GM23248 (cell line): ENCODE measurements at regions not wholly inside any gene's neighbourhood (a gene's known extent, or its start where the extent isn't known, plus 50 kb on each side); places are given as distances from the start of the nearest gene placed in this dataset.

Source experiments
- DNase-seq: peaks from one replicate; pipeline ENCODE4 v3.0.0-alpha.2; 2015
- H2AFZ ChIP-seq: fragments of 200-600 bp; sonication (generic); 2 replicates; pipeline ENCODE4 v1.6.1; 2016; ENCODE audit warnings: antibody characterized with exemption
- H3F3A ChIP-seq: fragments of 200-600 bp; sonication (generic); 2 replicates; pipeline ENCODE4 v1.6.1; 2016; ENCODE audit warnings: mild to moderate bottlenecking, antibody characterized with exemption, mixed run types; ENCODE audit not compliant: insufficient read depth
- H3K27ac ChIP-seq: fragments of 200-600 bp; sonication (generic); 2 replicates; pipeline ENCODE4 v1.5.1; 2016; ENCODE audit warnings: mild to moderate bottlenecking
- H3K27me3 ChIP-seq: fragments of 200-600 bp; sonication (generic); replicated peaks from 2 replicates; pipeline ENCODE4 v1.6.1; 2016; ENCODE audit warnings: mild to moderate bottlenecking; ENCODE audit not compliant: insufficient read depth
- H3K36me3 ChIP-seq: fragments of 200-600 bp; sonication (generic); 2 replicates; pipeline ENCODE4 v1.6.1; 2016; ENCODE audit warnings: low read depth, mild to moderate bottlenecking
- H3K4me1 ChIP-seq: fragments of 200-600 bp; sonication (generic); 2 replicates; pipeline ENCODE4 v1.6.1; 2016; ENCODE audit warnings: mild to moderate bottlenecking; ENCODE audit not compliant: insufficient read depth
- H3K4me2 ChIP-seq: fragments of 200-600 bp; sonication (generic); one replicate; pipeline ENCODE4 v1.6.1; 2016; ENCODE audit warnings: mild to moderate bottlenecking; ENCODE audit not compliant: unreplicated experiment
- H3K4me3 ChIP-seq: fragments of 200-600 bp; sonication (generic); 2 replicates; pipeline ENCODE4 v1.5.1; 2016; ENCODE audit warnings: mild to moderate bottlenecking
- H3K79me2 ChIP-seq: fragments of 200-600 bp; sonication (generic); 2 replicates; pipeline ENCODE4 v1.6.1; 2016; ENCODE audit warnings: mild to moderate bottlenecking; ENCODE audit not compliant: insufficient read depth
- H3K9ac ChIP-seq: fragments of 200-600 bp; sonication (generic); 2 replicates; pipeline ENCODE4 v1.6.1; 2016; ENCODE audit warnings: mild to moderate bottlenecking
- H3K9me2 ChIP-seq: fragments of 200-600 bp; sonication (generic); 2 replicates; pipeline ENCODE4 v1.6.1; 2016; ENCODE audit warnings: mixed run types, mild to moderate bottlenecking, moderate library complexity; ENCODE audit not compliant: insufficient read depth
- H3K9me3 ChIP-seq: fragments of 200-600 bp; sonication (generic); one replicate; pipeline ENCODE4 v1.6.1; 2017; ENCODE audit warnings: low read depth
- H4K20me1 ChIP-seq: fragments of 200-600 bp; sonication (generic); 2 replicates; pipeline ENCODE4 v1.6.0; 2016; ENCODE audit not compliant: insufficient read depth
- EZH2 ChIP-seq: fragments of 200-600 bp; sonication (generic); IDR thresholded peaks from 2 replicates; pipeline ENCODE4 v1.6.1; 2018; ENCODE audit warnings: antibody characterized with exemption, mild to moderate bottlenecking; ENCODE audit not compliant: insufficient read depth, poor library complexity, severe bottlenecking
- EZH2phosphoT487 ChIP-seq: fragments of 200-600 bp; sonication (generic); IDR thresholded peaks from 2 replicates; pipeline ENCODE4 v1.6.1; 2018; ENCODE audit warnings: antibody characterized with exemption, moderate library complexity, mild to moderate bottlenecking, low read depth; ENCODE audit not compliant: insufficient read depth
- WGBS, 2 experiments: methylation state at CpG; one replicate each; pipeline ENCODE4 v1.1.6; 2015 to 2017; ENCODE audit warnings: low lambda C conversion rate in 2 of 2, low coverage in 1 of 2; ENCODE audit errors: missing lambda C conversion rate in 2 of 2; 5-methylcytosine and 5-hydroxymethylcytosine counted together
- in situ Hi-C: fragments of 300-500 bp; cut with MboI; formaldehyde crosslinking; loops from 2 replicates; pipeline ENCODE4 v1.15.0; 2020

DNA sequence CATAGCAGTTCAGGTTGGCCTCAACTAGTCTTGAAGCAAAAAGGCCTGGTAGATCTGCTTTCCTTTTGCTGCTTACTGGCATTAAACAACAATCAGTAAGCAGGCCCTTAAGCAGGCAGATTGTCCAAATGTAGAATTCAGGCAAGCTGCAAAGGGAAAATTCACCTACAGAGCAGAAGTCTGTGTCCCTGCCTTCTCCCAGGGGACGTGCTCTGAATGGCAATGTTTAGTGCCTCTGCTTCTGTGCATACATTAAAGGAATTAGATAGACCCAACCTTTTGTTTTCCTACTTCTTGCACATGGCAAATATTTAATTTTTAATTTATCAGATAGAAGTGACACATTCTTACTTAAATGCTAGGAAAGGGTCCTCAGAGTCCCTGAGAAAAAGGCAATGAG lies 328.8 kb upstream of the PIK3R1 start:
- Histone ChIP-seq H3K9me2 (no peaks in the 10 kb centered on the region), H3K79me2 (no peaks in the 10 kb centered on the region), H4K20me1 (no peaks in the 10 kb centered on the region), H3K9ac (no peak overlapping the region), H3K4me2 (no peak overlapping the region), H3K9me3 (no peaks in the 10 kb centered on the region), H3K27me3 (no peaks in the 10 kb centered on the region), H3K36me3 (no peaks in the 10 kb centered on the region), H3K4me3 (no peak overlapping the region), H3K27ac (no peak overlapping the region), H3K4me1 (no peaks in the 10 kb centered on the region), H3F3A (no peaks in the 10 kb centered on the region), H2AFZ (no peak overlapping the region)
- TF ChIP-seq EZH2phosphoT487 (no peak), EZH2 (no peak)
- in situ Hi-C loops: no loop called here
- whole genome bisulfite sequencing, 2 experiments: 50 to 71% methylated on average over 1 of the region's 1 CpG
- no peak for DNase-seq

DNA sequence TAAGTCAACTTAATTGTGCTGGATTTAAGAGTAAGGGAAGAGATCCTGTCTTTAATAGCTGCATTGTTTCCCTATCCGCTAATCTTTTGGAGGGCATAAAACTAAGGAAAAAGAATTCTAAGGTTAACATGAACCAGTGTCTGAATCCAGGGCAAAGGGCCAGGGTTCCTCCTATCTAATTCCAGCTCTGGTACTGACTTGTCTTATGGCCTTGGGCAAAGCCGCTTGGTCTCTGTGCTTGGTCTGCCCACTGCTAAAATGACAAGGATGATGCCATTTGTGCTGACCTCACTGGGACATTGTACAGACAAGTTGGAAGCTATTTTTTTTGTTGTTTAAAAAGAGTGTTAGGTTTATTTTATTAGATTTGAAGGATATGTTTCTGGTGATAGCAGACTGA lies 334.7 kb upstream of the PIK3R1 start:
- Histone ChIP-seq H3K4me1 (no peaks in the 10 kb centered on the region), H2AFZ (no peak overlapping the region), H3K79me2 (no peaks in the 10 kb centered on the region), H4K20me1 (no peaks in the 10 kb centered on the region), H3K27me3 (no peaks in the 10 kb centered on the region), H3K9me2 (no peaks in the 10 kb centered on the region), H3K36me3 (no peaks in the 10 kb centered on the region), H3K27ac (no peak overlapping the region), H3F3A (no peaks in the 10 kb centered on the region), H3K4me2 (no peak overlapping the region), H3K4me3 (no peak overlapping the region), H3K9me3 (no peaks in the 10 kb centered on the region), H3K9ac (no peak overlapping the region)
- 62 to 68% methylated on average over 2 of the region's 2 CpGs for WGBS, 2 experiments
- in situ Hi-C loops: no loop called here
- DNase-seq: no peak
- TF ChIP-seq EZH2phosphoT487: no peak

DNA sequence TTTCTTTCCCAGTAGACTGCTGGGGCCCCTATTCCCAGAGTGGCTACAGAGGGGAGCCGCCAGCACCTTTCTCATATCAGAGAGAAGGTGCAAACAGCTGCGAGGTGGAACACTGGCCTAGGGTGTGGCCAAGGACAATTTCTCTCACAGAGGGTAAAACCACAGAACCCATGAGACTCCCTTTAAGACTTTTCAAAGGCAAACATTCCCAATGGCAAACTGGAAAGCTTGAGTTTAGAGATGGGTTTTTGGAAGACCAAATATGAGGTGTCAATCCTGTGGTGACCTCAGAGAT lies 335.1 kb upstream of the PIK3R1 start:
- no peak overlapping the region for H3K9ac ChIP-seq
- no peaks in the 10 kb centered on the region for H3K79me2 ChIP-seq
- no peaks in the 10 kb centered on the region for H3K9me3 ChIP-seq
- H3K9me2 ChIP-seq: no peaks in the 10 kb centered on the region
- 87 to 91% methylated on average over 2 of the region's 2 CpGs for WGBS, 2 experiments
- no peaks in the 10 kb centered on the region for H3K36me3 ChIP-seq
- no peak overlapping the region for H3K27ac ChIP-seq
- H4K20me1 ChIP-seq: no peaks in the 10 kb centered on the region
- H3K4me2 ChIP-seq: no peak overlapping the region
- no peak overlapping the region for H2AFZ ChIP-seq
- H3K4me3 ChIP-seq: no peak overlapping the region
- no peaks in the 10 kb centered on the region for H3F3A ChIP-seq
- DNase-seq: no peak
- H3K4me1 ChIP-seq: no peaks in the 10 kb centered on the region
- in situ Hi-C loops: no loop called here
- TF ChIP-seq EZH2 (no peak), EZH2phosphoT487 (no peak)
- no peaks in the 10 kb centered on the region for H3K27me3 ChIP-seq

DNA sequence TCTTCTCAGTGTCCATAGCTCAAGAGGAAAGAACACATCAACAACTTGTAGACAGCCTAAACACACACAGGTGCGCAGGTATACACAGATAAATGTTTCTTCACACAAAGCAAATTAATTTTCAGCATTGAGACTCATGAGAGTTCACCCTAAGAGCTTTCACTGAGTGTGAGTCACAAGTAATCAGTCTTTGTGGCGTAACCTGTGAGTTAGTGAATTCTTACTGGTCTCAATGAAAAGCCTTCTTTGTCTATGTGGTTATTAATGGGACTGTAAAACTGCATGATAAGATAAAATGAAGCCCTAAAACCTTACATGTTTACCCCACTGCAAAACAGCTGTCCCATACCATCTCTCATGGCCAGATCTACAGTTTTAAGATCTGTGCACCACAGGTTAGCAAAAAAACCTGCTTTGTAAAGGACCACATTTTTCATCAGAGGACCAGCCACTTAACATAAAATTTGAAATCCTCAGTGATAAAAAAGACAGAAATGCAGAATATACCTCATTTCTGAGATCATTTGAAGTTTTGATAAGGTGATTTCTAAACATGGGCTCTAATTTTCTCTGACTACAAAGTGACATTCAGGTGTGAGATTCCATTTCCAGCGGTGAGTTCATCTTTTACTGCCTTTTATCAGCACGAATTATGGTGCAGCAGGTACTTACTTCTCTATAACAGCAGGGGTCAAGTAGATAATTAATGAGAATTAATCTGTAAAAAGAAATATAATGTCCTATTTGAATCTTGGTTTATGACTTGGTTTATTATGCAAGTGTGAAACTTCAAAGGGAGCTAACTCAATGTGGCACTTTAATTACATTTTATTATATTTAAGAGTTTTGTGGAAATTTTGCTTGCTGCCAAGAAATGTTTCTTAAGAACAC lies 335.7 kb upstream of the PIK3R1 start:
- Histone ChIP-seq H3K4me2 (no peak overlapping the region), H3K79me2 (no peaks in the 10 kb centered on the region), H3K27ac (no peak overlapping the region), H3F3A (no peaks in the 10 kb centered on the region), H2AFZ (no peak overlapping the region), H3K27me3 (no peaks in the 10 kb centered on the region), H3K4me1 (no peaks in the 10 kb centered on the region), H3K9ac (no peak overlapping the region), H3K9me2 (no peaks in the 10 kb centered on the region), H4K20me1 (no peaks in the 10 kb centered on the region), H3K9me3 (no peaks in the 10 kb centered on the region), H3K36me3 (no peaks in the 10 kb centered on the region), H3K4me3 (no peak overlapping the region)
- 77 to 78% methylated on average over 4 of the region's 4 CpGs for WGBS, 2 experiments
- TF ChIP-seq EZH2phosphoT487 (no peak), EZH2 (no peak)
- in situ Hi-C loops: no loop called here
- peak; percentile 44 for DNase-seq
